CD1c-positive myeloid dendritic cell (primary cell): ENCODE measurements at regions not wholly inside any gene's neighbourhood (a gene's known extent, or its start where the extent isn't known, plus 50 kb on each side); places are given as distances from the start of the nearest gene placed in this dataset.

Source experiments
- DNase-seq: peaks from one replicate; pipeline ENCODE4 v3.0.0-alpha.2; 2016; ENCODE audit errors: extremely low spot score

DNA sequence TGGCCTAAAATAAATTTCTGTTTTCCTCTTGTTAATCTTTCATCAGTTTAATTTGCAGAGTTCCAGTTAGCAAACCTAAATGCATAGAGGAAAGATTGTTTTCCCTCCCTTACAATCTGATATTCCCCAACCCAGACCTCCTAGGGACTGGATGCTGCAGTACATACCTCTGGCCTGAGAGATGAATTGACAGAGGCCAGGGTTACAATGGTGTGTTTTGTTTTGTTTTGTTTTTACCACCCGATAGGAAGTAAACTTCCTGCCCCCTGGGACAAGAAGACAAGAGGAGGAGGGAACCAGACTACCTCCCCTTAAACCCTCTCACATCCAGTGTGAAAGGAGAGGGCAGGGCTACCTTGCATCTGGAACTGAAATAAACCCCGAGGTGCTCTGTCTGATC lies 319.0 kb downstream of the LRFN2 start:
- no peak for DNase-seq

GRCh38 chr6:40265615-40266014 lies 321.5 kb downstream of the LRFN2 start:
- no peak for DNase-seq

GRCh38 chr6:40263970-40264369 lies 323.2 kb downstream of the LRFN2 start:
- DNase-seq: no peak

- DNase-seq: no peak
Observed at GRCh38 chr6:40262363-40262762, 324.8 kb downstream of the LRFN2 start.

GRCh38 chr6:40258531-40258930 lies 324.3 kb upstream of the MOCS1 start:
- DNase-seq: no peak

GRCh38 chr6:40256831-40257230 lies 322.6 kb upstream of the MOCS1 start:
- DNase-seq: no peak

GRCh38 chr6:40256224-40256623 lies 322.0 kb upstream of the MOCS1 start:
- DNase-seq: no peak

DNA sequence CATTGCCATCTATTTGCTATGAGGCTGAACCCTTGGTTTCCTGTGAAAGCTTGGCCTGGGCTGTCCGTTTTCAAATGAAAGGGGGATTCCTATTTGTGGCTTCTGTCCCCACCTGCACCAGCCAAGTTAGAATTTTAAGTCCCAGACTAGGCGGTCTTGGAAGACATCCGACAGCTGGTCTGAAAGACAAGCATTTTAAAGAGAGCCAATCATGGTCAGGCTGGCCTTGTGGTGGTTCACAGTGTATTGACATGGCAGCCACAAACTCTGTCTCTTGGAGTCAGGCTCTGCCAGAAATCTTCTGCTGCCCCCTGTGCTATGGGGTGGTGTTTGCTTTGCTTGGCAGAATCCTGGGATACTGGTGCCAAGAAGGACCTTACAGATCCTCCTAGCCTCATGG lies 319.2 kb upstream of the MOCS1 start:
- DNase-seq: no peak

DNA sequence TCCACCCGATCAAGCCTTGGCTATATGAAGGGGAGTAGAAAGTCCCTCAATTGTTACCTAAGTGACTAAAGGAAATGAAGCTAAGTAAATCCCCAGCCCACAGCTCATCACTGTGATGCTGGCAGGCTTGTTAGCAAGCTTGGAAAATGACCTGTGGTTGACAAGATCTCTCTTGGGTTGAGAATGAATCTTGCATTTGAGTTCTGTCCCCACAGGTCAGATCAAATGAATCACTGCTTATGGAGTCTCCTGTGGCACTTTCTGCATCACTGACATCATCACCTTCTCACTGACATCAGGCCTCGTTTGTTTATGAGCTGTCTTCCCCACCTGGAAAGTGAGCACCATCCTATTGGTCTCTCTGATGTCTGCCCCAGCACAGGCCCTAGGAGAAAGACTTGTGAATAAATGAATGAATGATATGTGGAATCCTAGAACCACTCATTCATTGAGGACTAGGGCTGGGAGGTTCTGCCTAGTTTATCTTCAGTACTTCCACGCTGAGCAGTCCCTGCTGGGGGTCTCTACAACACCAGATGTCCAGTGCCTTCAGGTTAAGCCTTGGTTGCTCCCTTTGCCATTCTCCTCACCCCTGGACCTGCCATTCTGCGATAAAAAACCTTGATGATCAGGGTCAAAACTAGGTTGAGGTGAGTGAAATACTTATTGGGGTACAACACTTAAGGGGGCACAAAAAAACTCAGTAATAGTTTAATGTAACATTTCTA lies 318.4 kb upstream of the MOCS1 start:
- DNase-seq: no peak

DNA sequence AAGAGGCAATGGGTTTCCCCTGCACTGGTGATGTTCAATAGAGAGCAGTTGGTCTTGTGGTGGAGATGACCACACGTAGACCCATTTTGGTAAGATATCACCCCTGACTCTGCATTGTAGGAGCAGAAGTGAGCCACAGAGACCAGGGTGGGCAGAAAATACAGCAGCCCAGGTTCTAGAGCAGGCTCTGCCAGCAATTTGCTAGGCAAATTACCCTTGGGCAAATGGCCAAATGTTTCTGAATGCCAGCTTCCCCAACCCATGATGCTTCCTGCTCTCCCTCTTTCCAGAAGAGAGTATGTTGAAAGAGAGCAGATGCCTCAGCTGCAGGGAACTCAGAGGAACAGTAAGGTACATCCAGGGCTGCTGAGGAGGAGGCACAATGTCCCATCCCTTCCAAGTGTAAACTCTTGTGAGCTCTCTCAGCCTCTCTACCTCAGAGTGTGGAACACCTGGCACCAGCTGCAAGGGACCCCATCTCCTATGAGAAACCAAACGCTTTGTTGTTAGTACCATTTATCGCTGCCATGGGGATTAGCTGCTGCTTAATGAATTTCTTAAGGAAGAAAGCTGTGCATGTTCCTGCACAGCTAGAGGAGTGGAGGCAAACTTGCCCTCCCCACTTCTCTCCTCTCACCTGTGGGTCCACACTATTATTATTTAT lies 317.5 kb upstream of the MOCS1 start:
- no peak for DNase-seq

- DNase-seq: no peak
Observed at GRCh38 chr6:40249935-40250334, 315.7 kb upstream of the MOCS1 start.

DNA sequence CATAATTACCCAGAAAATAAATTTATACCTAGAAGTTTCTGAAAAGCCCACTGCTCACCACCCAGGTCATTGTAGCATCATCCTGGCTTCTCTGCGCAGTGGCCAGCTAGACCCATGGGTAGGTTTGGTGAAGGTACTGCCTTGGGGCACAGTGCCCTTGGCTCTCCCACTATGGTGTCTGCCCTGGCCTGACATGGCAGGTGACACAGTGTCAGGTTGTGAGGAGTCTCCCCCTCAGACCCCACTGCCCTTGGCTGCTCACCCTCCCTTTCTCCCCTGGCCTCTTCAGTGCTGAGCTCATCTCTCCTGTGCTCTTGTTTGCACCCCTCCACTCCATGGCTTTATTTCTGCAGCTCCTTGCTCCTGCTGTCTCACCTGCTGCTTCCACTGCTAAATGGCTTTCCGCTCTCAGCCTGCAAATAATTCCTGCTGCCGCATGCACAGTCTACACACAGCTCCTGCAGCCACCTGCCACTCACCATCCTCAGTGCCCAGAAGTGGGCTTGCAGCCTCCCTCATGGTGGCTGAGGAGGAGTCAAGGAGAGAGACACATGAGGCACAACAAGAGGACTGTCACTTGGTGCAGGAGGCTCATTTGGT lies 313.4 kb upstream of the MOCS1 start:
- DNase-seq: no peak

GRCh38 chr6:40244699-40245098 lies 310.4 kb upstream of the MOCS1 start:
- DNase-seq: no peak

DNA sequence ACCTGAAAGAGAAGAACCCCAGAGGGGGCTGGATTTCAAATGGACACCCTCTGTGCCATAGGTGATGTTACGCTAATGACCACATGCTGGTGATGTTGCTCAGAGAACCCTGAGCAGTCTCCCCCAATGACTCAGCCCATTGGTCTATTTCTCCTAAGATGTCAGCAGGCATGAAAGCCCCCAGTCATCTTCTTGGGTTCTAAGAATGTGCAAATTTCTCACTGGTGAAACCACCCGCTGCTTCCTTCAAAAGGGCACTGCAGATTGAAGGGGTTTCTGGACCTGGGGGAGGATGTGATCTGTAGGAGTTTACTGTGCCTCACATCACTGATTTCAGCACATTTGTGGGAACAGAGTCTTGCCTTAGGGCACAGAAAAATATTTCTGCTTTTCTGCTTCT lies 298.4 kb upstream of the MOCS1 start:
- DNase-seq: no peak

GRCh38 chr6:40227735-40228134 lies 293.5 kb upstream of the MOCS1 start:
- DNase-seq: no peak

- no peak for DNase-seq
Observed at GRCh38 chr6:40222354-40222753, 288.1 kb upstream of the MOCS1 start.

GRCh38 chr6:40219799-40220198 lies 285.5 kb upstream of the MOCS1 start:
- DNase-seq: no peak

DNA sequence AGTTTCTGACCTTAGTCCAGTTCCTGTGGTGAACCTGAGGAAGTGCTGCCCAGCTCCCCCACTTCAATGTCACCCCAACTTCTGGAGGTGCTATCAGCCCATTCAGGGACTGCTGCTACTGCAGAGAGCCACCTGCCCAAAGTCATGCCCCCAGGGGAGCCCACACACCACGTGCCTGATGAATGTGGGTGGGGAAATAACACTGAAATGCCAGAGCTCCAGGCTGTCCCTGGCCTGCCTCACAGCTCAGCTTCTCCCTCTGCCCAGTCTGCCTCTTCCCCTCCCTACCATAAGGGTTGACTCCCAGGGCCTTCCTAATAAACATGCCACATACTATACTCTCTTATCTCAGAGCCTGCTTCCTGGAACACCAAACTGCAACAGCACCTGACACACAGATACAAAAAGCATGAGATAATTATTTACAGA lies 276.4 kb upstream of the MOCS1 start:
- DNase-seq: no peak

DNA sequence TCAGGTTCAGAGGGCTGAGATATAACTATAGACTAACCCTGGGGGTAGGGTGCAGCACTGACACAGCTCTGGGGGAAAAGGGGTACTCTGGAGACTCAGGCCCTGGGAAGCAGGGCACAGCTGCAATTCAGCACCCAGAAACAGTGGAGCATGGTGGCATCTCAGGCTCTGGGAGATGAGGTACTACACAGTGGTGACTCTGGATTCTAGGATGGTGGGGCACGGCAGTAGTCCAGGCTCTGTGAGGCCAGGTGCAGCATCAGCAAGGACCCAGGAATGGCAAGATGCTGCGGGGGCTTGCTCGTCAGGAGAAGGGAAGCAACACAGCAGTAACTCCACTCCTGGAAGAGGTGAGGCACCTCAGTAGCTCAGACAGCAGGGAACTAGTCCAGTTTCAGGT lies 271.5 kb upstream of the MOCS1 start:
- DNase-seq: no peak

DNA sequence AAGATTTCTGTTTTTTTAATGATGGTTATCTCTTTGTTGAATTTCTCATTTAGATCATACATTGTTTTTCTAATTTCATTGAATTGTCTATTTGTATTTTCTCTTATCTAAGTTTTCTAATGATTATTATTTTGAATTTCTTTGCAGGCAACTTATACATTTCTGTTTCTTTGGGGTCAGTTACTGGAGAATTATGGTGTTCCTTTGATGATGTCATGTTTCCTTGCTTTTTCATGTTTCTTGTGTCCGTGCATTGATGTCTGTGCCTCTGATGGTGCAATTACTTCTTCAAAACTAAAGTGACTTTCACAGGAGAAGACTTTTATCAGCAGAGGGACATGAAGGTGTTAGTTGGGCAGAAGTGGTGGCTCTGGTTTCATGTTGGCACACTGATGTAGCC lies 270.7 kb upstream of the MOCS1 start:
- DNase-seq: no peak

GRCh38 chr6:40197371-40197770 lies 263.1 kb upstream of the MOCS1 start:
- no peak for DNase-seq

- no peak for DNase-seq
Observed at GRCh38 chr6:40196135-40196518, 261.9 kb upstream of the MOCS1 start.

DNA sequence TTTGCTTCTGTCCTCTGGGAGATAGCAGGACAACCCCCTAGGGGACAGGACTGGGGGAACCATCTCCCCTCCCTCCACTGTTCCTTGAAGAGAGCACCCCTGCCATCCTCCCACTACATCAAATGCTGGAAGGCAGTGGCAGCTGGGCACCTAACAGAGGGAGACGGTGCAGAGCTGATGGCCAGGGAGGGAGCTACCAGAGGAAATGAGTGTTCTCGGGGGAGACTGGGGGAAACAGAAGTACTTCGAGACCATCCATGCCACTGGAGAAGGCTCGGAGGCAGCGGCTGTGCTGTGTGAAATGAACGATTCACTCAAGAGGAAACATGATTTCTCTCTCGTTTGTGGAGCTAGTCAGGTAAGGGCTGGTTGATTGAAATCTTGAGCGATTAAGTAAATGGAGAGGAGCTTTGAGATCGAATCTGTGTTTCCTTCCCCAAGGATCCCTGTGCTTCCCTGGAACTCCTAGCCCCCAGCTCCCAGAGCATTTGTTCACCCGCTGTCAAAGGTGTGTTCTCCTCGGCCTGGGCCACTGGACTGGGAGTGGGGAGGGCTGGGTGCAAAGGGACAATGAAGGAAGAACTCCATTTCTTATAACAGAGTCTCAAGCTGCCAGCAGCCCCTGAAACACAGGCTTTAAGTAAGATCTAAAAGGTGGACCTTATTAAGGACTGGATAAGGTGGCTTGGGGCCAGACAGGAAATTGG lies 261.3 kb upstream of the MOCS1 start:
- no peak for DNase-seq
